PFSK-1 (cell line): ENCODE measurements at regions not wholly inside any gene's neighbourhood (a gene's known extent, or its start where the extent isn't known, plus 50 kb on each side); places are given as distances from the start of the nearest gene placed in this dataset.

Source experiments
- FOXP2 ChIP-seq: optimal IDR thresholded peaks from 2 replicates; pipeline ENCODE3; 2011; ENCODE audit warnings: borderline replicate concordance, control low read depth, inconsistent platforms; ENCODE audit not compliant: insufficient read depth; ENCODE audit errors: extremely low read length, extremely low read depth
- TAF1 ChIP-seq: IDR thresholded peaks from 2 replicates; pipeline ENCODE4 v1.6.1; 2012; ENCODE audit warnings: low read length, control low read depth, borderline replicate concordance; ENCODE audit not compliant: insufficient read depth

GRCh38 chr12:42780671-42781070 lies 191.1 kb upstream of the PRICKLE1 start:
- no peak for TF ChIP-seq FOXP2
- no peak for TF ChIP-seq TAF1
